GM20000 (cell line): ENCODE measurements at regions not wholly inside any gene's neighbourhood (a gene's known extent, or its start where the extent isn't known, plus 50 kb on each side); places are given as distances from the start of the nearest gene placed in this dataset.

Experiments used
- DNase-seq: peaks from one replicate; pipeline ENCODE4 v3.0.0; 2012; ENCODE audit warnings: low spot score
- TF ChIP-seq, protein P1 (sequence below): IDR thresholded peaks from 2 replicates; pipeline ENCODE4 v1.5.1; 2012; ENCODE audit warnings: mild to moderate bottlenecking, control low read depth; ENCODE audit errors: extremely low read depth, missing control alignments

DNA sequence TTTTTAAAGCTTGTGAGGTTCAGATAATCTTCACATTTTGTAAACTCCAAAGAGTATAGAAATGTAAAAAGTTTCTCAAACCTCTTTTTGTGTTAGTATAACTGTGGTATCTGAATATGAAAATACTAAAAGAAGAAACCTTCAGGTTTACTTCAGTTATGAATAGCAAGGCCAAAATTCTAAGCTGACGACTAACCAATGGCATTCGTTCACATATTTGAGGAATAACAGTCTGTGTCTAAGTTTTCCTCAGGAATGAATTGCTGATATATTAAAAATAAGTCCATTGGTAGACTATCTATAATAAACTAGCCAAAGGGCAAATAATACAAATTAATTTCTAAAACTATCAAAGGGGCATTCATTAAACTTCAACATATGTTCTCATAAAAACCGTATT is 206.0 kb downstream of the CXCL12 start:
- no peak for DNase-seq

DNA sequence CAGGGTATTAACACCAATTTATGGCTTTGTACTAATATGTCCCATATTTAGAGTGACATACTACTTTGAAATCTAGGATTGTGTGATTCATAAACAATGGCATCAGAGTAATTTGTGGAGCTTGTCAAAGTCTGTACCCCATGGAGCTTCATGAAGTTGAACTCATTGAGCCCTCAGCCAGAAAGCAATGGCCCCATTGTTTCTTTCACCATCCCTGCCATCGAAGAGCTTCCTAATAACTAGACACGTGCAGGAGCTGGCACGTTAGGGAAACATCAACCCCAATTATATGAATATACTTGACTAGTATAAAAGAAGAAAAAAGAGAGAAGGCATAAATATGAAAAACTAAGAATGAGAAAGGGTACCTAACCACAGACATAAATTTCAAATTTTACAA is 206.6 kb downstream of the CXCL12 start:
- TF ChIP-seq, protein P1, sequence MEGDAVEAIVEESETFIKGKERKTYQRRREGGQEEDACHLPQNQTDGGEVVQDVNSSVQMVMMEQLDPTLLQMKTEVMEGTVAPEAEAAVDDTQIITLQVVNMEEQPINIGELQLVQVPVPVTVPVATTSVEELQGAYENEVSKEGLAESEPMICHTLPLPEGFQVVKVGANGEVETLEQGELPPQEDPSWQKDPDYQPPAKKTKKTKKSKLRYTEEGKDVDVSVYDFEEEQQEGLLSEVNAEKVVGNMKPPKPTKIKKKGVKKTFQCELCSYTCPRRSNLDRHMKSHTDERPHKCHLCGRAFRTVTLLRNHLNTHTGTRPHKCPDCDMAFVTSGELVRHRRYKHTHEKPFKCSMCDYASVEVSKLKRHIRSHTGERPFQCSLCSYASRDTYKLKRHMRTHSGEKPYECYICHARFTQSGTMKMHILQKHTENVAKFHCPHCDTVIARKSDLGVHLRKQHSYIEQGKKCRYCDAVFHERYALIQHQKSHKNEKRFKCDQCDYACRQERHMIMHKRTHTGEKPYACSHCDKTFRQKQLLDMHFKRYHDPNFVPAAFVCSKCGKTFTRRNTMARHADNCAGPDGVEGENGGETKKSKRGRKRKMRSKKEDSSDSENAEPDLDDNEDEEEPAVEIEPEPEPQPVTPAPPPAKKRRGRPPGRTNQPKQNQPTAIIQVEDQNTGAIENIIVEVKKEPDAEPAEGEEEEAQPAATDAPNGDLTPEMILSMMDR, result no peak
- DNase-seq, result no peak

More for the DNA sequence above, 206.0 kb downstream of the CXCL12 start:
- TF ChIP-seq, protein P1, result no peak

DNA sequence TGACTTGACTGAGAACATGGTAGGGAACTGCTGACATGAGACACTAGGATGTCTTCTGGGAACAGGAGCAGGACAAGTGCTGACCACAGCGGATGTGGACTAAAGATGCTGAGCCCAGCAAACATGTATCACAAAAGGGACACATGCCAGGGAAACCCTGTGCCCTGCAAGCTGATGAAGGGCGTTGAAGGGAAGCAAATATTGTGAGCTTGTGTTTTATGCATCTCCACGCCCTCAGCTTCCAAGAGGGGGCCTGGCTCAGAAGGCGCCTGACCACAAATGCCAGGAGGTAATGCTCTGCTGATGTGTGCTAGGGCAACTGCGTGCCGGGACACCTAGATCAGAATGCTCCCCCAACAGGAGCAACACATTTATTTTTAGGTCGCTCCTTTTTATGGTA is 207.3 kb downstream of the CXCL12 start:
- TF ChIP-seq, protein P1, result no peak

DNA sequence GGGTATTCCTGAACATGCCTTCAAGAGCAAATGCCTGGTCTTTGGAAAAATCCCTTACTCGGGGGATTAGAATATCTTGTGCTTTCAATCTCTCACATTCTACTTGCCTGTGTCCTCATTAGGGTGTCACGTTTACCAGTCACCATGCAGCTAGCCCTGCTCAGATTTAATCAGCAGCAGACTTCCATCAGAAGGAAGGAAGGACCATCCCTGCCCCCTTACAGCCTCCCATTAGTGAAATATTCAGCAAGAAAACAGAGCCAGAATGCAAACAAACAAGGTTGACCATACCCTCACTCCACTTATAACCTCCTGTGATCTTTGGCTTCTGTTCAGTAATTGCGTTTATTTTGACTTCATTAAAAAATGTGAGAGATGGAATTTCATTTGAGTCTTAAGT is 208.6 kb downstream of the CXCL12 start:
- TF ChIP-seq, protein P1, result no peak
- no peak for DNase-seq

More for the DNA sequence above, 207.3 kb downstream of the CXCL12 start:
- no peak for DNase-seq

DNA sequence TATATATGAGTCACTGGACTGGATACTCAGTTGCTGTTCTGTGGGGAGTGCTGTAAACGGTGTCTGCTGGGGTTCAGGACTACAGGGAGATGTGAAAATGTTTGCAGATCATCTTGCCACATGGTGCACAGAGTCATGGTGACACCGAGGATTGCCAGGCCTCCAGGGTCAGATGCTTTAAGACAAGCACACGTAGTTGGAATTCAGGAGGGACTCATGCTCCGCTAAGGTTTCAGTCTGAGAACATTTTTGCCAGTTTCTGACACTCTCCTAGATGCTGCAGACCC is 211.3 kb downstream of the CXCL12 start:
- no peak for DNase-seq
- TF ChIP-seq, protein P1, result no peak

DNA sequence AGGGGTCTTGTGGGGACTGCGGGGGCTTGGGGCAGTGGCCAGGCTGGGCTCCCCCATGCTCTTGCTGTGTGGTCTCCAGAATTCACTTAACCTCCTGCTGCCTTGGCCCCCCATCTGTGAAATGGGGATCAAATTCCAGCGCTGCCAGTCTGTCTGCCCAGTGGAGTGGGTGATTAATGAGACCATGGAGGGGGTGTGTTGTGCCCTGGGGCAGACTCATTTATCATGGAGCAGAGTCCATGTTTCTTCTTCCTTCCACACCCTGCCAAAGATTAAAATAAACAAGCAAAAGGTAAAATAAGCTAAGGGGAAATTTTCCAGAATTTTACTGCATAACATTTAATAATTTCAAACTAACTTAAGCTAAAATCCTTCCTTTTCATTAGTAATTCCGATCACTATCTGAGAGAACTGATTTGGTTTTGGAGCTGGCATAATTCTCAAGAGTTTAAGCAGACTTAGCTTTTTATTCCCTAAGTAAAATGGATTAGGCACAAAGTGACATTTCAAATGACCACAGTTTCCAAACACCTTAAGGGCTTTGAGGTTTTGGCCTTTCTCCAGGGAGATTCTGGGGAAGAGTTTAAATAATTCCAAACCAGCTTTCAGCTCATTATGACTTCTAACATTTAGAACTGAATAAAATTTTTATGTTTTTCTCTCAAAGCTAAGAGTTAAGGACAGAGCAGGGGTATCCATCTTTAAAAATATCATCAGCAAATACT is 211.9 kb downstream of the CXCL12 start:
- TF ChIP-seq, protein P1, result no peak

DNA sequence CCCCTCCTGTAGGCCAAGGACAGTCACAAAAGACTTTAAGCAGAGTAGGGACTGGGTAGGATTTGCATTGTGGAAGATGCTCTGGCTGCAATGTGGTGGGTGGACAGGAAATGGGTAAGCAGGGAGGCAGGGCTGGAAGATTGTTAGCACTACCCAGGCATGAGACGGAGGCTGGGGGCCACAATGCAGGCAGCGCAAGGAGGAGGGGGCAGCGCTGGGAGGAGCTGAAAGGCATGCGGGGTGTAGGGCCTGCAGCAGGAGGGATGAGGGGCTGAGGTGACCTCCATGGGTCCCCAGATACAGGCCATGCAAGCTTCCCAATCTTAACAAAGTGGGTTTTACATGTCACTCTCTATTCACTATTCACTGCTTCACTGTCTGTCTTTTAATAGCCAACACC is 213.1 kb downstream of the CXCL12 start:
- no peak for DNase-seq
- TF ChIP-seq, protein P1, result no peak

More for the DNA sequence above, 211.9 kb downstream of the CXCL12 start:
- no peak for DNase-seq
